ENCODE measurements at regions not wholly inside any gene's neighbourhood (a gene's known extent, or its start where the extent isn't known, plus 50 kb on each side); places are given as distances from the start of the nearest gene placed in this dataset.

GRCh38 chr3:139095803-139096466 lies 51.2 kb upstream of the PRR23C start:
- H3K27me3 ChIP-seq = peaks cover 63% of the 10 kb centered on the region
- H3K9me3 ChIP-seq = no peaks in the 10 kb centered on the region
- TF ChIP-seq, protein P1, sequence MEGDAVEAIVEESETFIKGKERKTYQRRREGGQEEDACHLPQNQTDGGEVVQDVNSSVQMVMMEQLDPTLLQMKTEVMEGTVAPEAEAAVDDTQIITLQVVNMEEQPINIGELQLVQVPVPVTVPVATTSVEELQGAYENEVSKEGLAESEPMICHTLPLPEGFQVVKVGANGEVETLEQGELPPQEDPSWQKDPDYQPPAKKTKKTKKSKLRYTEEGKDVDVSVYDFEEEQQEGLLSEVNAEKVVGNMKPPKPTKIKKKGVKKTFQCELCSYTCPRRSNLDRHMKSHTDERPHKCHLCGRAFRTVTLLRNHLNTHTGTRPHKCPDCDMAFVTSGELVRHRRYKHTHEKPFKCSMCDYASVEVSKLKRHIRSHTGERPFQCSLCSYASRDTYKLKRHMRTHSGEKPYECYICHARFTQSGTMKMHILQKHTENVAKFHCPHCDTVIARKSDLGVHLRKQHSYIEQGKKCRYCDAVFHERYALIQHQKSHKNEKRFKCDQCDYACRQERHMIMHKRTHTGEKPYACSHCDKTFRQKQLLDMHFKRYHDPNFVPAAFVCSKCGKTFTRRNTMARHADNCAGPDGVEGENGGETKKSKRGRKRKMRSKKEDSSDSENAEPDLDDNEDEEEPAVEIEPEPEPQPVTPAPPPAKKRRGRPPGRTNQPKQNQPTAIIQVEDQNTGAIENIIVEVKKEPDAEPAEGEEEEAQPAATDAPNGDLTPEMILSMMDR (IDR thresholded peaks at IDR 0.05) = no peak
- no peaks in the 10 kb centered on the region for H3K4me1 ChIP-seq (ENCODE audit: control insufficient read depth in 1 of 2, insufficient read depth in 1 of 2, low read depth in 1 of 2, low read length in 1 of 2)
- no peaks in the 10 kb centered on the region for H3K36me3 ChIP-seq
- H3K4me3 ChIP-seq (ENCODE audit: low read depth in 1 of 2, low read length in 1 of 2) = no peak overlapping the region
- no peak overlapping the region for H3K27ac ChIP-seq

- TF ChIP-seq, protein P1 (IDR thresholded peaks at IDR 0.05) = no peak
- Histone ChIP-seq H3K36me3 (no peaks in the 10 kb centered on the region), H3K4me1 (ENCODE audit: control insufficient read depth in 1 of 2, insufficient read depth in 1 of 2, low read depth in 1 of 2, low read length in 1 of 2) (no peaks in the 10 kb centered on the region), H3K4me3 (ENCODE audit: low read depth in 1 of 2, low read length in 1 of 2) (no peak overlapping the region), H3K9me3 (no peaks in the 10 kb centered on the region), H3K27me3 (peaks cover 56% of the 10 kb centered on the region), H3K27ac (no peak overlapping the region)
Observed at GRCh38 chr3:139096670-139097069, 52.0 kb upstream of the PRR23C start.

DNA sequence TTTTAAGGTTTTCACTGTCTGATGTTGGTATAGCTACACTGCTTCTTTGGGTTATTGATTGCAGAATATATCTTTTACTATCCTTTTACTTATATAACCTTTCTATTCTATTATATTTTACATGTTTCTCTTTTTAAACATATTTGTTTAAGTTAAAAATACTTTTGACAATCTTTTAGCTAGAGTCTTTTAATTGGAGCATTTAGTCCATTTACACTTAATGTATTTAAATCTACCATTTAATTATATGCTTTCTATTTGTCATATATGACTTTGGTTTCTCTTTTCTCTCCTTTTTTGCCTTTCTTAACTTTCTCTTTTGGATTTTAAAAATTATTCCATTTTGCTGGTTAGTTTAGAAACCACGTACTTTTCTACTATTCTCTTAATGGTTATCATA lies 53.7 kb upstream of the PRR23C start:
- H3K4me1 ChIP-seq (ENCODE audit: control insufficient read depth in 1 of 2, insufficient read depth in 1 of 2, low read depth in 1 of 2, low read length in 1 of 2) = no peaks in the 10 kb centered on the region
- H3K27me3 ChIP-seq = peaks cover 51% of the 10 kb centered on the region
- H3K9me3 ChIP-seq = no peaks in the 10 kb centered on the region
- no peak overlapping the region for H3K27ac ChIP-seq
- no peak overlapping the region for H3K4me3 ChIP-seq (ENCODE audit: low read depth in 1 of 2, low read length in 1 of 2)
- H3K36me3 ChIP-seq = no peaks in the 10 kb centered on the region
- TF ChIP-seq, protein P1 (IDR thresholded peaks at IDR 0.05) = no peak

- H3K27me3 ChIP-seq = peaks cover 35% of the 10 kb centered on the region
- H3K4me3 ChIP-seq (ENCODE audit: low read depth in 1 of 2, low read length in 1 of 2) = no peak overlapping the region
- H3K4me1 ChIP-seq (ENCODE audit: control insufficient read depth in 1 of 2, insufficient read depth in 1 of 2, low read depth in 1 of 2, low read length in 1 of 2) = no peaks in the 10 kb centered on the region
- H3K27ac ChIP-seq = no peak overlapping the region
- no peaks in the 10 kb centered on the region for H3K9me3 ChIP-seq
- no peaks in the 10 kb centered on the region for H3K36me3 ChIP-seq
- TF ChIP-seq, protein P1 (IDR thresholded peaks at IDR 0.05) = no peak
Observed at GRCh38 chr3:139099968-139100817, 55.5 kb upstream of the PRR23C start.

DNA sequence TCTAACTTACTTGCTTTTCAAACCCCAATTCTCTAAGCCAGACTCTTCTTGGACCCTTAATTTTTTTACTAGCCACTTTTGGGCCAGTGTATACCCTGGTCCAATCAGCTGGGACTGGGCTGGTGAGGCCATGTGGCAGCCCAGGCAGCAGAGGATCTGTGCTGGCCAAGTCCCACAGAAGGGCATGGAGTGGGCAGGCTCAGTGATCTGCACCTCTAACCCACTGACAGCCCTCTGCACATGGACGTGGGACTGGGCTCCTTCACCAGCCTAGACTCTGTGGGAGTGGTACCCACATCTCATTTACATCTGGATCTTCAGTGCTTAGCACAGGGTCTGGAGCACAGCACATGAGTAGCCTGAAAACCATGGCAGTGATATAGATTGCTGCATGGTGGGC lies 56.1 kb upstream of the PRR23C start:
- Histone ChIP-seq H3K27me3 (peaks cover 30% of the 10 kb centered on the region), H3K4me3 (ENCODE audit: low read depth in 1 of 2, low read length in 1 of 2) (no peak overlapping the region), H3K4me1 (ENCODE audit: control insufficient read depth in 1 of 2, insufficient read depth in 1 of 2, low read depth in 1 of 2, low read length in 1 of 2) (no peaks in the 10 kb centered on the region), H3K27ac (no peak overlapping the region), H3K36me3 (no peaks in the 10 kb centered on the region), H3K9me3 (no peaks in the 10 kb centered on the region)
- TF ChIP-seq, protein P1 (IDR thresholded peaks at IDR 0.05) = no peak

Measured in neutrophil (primary cell).